ENCODE measurements at regions not wholly inside any gene's neighbourhood (a gene's known extent, or its start where the extent isn't known, plus 50 kb on each side); places are given as distances from the start of the nearest gene placed in this dataset.

DNA sequence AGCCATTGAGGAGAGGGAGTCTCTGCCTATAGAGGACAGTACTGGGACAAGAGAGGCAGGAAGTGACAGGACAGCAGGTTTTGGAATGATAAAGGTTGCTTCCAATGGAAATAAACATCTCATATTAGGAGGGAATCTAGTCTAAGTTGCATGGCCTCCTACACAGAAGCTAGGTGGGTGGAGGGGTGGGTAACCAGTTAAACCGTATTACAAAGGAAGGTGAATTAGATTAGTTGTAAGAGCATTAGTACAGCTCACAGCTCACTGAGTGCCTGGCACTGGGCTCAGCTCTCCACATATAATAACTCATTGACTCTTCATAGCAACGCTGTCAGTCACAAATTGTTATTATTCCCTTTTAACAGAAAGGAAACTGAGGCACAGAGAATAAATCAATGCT lies 468.1 kb downstream of the PTPRU start:
- DNase-seq, result no peak

DNA sequence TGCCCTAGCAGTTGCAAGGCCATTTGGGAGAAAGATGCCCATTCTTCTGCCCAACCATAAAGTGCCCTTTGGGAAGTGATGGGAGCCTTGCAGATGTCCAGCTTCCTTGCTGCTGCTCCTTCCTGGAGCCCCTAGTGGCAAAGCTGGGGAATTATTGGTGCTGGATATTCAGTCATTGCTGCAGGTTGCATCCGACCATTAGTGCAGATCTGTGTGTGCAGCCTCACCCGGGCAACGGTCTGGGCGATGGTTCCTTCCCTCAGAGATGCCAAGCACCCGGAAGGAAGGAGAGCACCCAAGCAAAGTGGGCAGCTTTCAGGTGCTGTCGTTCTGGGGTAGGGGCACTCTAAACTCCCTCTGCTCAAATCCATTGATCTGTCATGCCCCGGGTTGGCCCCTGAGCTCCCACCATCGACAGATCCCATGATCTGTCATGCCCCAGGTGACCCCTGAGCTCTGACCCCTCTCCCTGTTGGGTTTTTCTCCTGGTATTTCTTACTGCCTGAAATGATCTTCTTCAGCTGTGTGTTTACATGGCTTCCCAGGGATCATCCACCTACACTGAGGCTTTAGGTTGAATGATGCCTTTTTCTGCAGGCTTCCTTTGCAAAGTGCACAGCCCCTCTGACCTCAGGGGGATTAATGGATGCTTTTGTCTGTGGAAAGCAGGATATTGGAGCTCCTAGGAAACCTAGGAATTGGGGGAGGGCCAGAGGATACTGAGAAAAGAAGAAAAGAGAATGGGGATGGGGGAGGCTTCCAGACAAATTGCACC lies 467.5 kb downstream of the PTPRU start:
- no peak for DNase-seq

DNA sequence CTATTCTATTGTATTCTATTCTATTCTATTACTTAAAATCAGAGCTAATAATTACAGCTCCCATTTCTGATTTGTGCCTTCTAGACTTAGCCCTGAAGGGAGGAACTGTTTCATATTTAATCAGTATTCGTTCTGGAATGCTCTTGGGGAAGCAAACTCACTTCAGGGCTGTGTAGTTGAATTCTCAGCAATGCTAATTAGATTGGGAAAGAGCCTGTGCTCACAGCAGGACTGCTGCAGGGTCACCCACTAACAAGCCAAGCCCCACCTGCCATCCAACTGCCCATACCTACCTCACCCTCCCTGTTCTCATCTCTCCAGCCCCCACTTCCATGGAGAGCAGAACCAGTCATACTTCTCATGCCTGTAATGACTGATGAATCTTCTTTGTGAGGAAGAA lies 464.2 kb downstream of the PTPRU start:
- DNase-seq, result no peak

DNA sequence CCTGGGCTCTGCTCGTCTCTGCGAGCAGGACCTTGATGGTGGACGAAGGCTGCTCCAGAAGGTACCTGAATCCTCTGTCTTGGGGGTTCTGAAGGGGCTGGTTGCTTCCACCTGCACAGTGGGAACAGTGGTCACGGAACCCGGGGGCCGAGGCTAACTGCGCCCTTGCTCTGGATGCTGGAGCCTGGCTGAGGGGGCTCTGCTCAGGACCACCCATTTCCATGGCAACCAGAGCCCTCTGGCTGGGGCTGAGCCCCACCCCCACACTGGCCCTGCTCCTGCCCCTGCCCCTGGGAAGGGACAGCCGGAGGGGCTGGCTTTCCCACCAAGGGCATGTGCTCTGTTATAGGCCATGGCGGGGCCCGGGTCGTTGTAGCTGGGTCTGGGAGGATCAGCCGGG lies 462.3 kb downstream of the PTPRU start:
- no peak for DNase-seq

DNA sequence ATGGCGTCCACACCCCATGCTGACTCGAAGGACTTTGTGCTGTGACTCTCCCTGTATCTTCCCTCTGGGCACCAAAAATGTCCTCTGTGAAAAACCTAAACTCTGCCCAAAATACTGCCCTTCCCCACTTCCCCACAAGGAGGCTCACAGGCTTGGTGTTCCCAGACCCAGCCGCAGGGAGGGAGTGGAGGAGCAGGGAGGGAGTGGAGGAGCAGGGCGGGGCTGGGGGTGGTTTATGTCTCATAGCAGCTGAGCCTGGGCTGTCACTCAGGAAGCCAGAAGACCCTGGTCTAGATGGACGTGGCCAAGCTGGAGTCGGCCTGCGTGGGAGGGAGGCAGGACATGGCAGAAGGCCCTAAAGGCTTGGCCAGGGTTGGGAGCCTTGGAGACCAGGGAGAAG lies 461.7 kb downstream of the PTPRU start:
- DNase-seq, result no peak

DNA sequence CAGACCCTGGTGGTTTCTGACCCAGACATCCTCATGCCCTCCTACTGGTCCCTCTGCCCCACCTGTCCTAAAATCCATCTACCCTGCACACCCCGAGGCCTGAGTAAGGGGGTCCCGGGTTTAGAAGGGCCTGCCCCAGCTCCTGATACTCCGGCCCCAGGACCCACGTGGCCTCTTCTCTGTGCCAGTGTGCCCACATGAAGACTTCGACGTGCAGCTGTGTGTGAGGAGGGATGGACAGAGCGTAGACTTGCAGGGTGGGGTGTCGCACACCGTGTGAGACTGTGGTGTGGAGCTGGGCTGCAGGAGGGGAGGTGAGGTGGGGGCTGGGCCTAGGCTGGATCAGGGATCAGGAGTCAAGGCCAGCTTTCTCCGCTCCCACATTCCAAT lies 461.1 kb downstream of the PTPRU start:
- DNase-seq, result no peak

DNA sequence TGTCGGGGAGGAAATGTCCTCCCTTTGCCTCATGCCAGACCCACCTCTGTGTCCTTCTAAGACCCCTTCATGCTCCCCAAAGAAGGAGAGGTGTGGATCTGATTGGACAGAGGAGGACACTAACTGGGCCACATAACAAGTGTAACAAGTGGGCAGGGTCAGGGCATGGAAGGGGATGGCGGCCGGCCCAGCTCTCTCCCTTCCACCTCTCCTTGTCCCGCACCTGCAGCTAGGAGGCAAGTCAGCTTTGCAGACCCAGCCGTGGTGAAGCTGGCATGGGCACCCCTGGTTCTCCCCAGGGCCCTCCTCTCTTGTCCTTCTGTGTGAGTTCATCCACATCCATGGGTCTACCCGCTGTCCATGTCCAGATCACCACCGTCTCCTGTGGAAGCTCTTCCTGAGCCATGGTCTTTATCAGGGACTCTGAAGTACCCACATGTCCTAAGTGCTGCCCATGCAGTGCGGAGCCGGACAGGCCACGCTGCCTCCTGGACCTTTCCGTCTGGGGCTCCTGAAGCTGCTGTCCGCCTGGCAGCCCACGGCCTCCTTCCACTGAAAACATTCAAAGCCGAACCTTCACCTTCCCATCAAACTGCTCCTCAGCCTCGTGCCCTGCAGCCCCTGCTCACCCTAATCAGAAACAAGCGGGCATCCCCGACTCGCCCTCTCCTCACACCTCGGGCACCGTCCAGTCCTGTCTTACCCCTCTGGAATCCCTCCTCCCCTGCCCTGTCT lies 460.5 kb downstream of the PTPRU start:
- no peak for DNase-seq

DNA sequence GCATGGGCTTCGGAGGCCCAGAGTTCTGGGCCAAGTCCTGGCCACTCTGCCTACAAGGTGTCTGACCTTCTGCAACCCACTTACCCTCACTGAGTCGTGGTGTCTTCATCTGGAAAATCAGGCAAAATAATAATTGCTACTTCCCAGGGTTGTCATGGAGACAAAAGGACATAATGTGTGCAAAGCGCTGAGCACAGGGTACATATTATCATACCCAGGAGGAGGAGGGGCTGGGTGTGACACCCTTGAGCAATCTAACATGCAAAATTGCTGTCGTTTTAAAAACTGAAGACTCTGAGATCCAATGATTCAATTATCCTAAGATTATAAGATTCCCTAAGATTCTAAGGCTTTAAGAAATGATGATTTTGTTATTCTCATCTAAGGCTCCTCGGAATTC lies 459.5 kb downstream of the PTPRU start:
- DNase-seq, result no peak

DNA sequence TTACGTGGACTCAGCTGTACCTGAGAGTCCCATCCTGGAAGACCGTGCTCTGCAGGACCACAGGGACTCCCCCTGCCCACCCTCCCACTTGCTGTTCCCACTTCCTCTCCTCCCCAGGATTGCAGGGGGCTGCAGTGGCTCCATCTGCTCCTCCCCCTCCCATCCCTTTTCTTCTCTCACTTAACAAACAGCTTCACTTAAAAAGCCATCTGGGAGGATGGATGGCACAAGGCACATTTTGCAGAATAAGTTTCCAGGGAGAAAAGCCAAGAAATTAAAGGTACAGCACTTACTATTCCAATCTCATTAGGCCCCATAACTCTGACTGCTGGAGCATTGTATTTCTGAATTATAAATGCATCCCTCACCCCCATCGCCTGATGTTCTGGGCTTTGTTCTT lies 458.7 kb downstream of the PTPRU start:
- no peak for DNase-seq

DNA sequence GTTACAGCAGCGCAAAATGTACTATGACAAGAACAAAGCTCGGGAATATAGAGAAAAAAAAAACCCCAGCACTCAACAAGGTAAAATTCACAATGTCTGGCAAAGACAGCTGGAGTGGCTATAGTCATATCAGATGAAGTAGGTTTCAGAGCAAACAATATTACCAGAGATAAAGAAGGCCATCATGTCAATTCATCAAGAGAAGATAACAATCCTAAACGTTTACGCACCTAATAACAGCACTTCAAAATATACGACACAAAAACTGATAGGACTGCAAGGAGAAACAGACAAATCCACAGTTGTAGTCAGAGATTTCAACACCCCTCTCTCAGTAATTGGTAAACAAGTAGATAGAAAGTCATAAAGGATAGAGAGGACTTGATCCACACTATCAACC lies 455.2 kb downstream of the PTPRU start:
- DNase-seq, result no peak

DNA sequence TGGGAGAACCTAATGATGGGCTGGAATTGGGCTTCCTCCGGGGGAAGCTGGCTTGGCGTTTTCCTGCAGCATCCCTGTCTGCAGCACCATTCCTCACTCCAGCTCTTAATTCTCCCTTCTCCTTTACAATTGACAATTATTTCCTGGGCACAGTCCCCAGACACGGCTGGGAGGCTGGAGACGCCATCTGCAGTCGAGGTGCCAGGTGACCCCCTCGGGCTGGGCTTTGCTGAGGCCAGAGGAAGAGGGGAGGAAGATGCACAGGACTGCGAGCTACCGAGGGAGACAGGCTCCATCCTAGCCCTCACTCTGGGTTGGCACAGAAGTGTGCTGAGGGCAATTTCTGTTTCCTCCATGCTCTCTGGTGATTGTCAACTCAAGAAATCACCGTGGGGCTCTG lies 453.8 kb downstream of the PTPRU start:
- no peak for DNase-seq

DNA sequence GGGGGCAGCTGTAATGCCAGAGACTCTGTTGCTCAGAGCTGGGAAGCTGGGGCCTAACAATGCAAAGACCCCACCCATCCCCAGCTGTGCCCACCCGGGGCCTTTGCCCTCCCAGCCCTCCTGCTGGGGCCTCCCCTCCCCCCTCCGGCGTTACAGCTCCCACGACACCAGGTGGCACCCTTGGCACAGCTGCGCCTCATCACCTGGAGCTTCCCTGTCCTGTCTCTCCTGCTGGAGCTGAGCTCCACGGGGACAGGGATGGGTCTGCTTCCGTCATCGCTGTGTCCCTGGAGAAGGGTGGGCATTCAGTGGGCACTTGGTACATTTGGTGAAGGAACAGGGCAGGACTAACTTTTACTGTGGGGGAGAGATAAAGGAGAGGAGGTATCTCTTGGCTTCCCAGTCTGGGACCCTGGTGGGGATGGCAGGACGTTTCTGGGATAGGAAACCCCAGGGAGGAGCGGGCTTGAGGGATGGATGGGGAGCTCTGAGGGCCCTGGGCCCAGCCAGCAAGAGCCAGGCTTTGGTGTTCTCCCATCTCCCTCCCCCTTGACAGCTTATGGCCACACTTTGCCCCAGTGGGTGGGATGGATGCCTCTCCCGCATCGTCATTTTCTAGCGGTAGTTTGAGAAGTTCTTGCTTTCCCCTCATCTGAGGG lies 453.2 kb downstream of the PTPRU start:
- no peak for DNase-seq

DNA sequence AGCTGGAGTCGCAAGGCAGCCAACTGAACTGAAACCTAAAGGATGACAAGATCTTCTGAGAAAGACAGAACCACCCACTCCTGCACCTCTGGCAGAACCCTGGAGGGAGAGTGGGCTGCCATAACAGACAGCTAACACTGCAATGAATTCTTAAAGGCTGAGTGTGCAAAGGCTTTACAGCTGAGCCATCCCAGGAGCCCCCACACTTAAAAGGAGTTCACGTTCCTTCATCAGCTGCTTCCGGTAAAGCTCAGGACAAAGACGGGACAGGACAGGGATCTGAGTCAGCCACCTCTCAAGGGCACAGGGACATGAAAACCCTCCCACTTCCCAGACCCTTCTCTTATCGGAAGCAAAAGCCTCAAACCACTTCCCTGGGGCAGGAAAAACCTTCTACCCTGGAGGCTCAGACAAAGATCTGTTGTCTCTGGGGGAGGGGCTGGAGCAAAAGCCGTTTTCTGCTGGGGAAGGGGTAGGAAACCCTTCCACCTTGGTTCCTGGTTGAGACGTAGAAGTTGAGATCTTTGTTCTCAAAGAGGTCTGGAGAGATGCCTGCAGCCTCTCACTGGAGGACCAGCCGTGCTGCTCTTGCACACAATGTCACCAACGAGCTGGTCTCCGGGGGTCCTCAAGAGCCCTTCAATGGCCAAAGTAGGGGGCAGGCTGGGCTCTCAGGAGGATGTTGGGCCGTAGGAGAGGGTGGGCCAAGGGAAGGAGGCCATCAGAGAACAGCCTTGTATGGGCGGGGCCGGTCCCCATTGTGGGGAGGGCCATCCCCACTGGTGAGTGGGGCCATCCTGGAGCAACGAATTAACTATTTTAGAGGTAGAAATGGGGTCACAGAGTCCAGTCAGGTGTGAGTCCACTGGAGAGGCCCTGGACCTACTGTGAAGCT lies 452.4 kb downstream of the PTPRU start:
- no peak for DNase-seq

DNA sequence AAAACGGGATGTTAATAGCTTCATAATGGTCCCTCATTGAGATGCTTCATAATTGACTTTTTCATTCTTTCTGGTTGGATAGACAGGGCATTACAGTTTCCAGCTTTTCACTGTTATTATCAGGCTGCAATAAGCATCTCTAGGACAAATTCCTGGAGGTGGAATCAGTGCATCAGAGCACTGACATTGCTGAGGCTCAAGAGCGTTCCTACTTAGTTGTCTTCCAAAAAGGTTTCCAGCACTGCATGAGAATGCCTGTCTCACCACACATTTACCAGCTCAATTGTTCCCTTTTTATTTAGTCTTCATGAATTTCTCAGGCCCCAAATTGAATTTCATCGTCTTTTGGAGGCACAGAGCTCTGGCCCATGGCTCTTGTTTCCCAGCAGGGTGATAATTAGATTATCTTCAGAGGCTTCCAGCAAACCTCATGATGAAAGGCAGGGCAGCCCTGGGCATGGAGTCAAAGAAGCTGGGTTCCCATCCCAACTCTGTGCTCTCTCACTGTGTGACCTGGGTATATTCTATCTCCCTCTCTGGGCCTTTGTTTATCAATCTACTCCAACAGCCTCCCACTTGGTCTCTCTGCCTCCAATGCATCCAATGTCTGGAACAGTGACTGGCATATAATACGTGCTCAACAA lies 451.4 kb downstream of the PTPRU start:
- no peak for DNase-seq

DNA sequence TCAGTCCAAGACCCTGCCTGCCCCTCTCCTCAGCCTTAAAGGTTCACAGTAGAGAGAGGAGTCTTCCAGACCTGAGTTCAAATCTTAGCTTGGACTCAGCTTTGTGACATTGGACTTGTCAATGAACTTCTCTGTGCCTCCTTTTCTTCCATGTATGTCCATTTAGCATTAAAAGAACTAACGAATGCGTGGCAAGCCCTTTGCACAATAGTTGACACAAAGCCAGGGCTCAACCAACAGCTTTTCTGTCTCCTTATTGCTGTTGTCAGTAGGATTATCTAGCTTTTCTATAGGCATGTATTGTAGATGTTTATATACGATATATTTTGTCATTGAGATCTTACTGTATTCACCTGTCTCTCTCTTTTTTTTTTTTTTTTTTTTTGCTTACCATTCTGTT lies 450.8 kb downstream of the PTPRU start:
- DNase-seq, result no peak

DNA sequence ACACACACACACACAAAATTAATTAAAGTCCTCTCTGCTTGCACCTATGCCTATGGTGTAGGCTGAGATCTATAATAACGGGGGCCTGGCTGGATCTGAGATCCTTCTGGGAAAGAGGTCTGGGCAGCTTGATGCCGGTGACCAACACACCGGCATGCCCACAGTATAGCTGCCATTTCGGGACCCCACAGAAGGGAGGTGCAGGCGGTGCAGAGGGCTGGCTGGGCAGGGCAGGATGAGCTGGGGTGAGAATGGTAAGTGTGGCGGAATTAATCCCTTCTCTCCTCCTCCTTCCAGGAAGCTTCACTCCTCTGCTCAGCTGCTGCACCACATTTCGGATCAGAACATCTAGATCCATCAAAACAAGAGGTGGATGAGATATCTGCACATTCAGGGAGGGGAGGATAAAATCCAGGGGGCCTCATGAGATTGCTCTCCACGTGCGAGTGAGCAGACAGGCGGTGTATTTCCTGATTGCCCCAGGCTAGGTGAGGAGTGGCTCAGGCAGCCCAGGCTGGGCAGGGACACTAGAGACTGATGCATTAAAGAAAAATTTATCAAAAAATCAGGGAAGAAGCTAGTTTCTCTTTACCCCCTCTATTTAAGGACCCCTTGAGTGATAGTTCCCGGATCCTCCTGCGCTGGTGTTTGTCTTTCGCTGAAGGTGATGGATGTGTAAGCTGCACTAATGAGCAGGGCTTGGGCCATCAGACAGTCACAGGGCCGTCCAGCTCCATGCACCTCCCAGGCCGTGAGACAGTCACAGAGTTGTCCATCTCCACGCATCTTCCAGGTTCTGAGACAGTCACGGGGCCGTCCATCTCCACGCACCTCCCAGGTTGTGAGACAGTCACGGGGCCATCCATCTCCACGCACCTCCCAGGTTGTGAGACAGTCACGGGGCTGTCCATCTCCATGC lies 449.9 kb downstream of the PTPRU start:
- no peak for DNase-seq

DNA sequence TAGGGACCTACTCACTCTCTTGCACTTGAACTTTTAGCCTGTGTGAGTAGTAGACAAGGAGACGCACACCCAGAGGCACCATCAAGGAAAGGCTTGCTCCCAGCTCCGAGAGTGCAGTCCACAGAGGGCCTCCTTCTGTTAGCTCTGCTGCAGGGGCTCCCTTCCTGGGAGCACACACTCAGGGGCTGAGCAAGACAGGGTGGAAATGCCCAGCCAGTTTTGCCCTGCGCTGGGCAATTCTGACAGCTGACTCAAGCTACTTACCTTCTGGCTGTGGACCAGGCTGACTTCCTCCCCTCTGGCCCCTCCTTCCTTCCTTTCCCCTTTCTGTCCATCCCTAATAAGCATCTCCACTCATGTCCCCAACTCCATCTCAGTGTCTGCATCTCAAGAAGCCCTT lies 449.1 kb downstream of the PTPRU start:
- no peak for DNase-seq

DNA sequence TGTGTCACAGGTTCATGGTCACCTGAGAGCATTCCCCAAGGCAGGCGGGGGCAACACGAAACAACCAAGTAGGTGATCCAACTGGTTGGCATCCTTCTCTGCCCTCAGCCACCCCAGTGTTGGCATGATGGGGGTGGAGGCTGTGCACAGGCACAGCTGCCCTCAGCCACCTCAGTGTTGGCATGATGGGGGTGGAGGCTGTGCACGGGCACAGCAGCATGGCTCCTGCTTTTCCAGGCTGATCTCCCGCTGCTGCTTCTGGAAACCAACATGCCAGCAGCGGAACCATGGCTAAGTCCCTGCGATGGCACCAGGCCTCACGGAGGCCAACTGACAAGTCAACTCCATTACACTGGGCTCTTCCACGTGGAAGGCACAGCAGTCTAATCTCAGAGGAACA lies 447.8 kb downstream of the PTPRU start:
- DNase-seq, result no peak

DNA sequence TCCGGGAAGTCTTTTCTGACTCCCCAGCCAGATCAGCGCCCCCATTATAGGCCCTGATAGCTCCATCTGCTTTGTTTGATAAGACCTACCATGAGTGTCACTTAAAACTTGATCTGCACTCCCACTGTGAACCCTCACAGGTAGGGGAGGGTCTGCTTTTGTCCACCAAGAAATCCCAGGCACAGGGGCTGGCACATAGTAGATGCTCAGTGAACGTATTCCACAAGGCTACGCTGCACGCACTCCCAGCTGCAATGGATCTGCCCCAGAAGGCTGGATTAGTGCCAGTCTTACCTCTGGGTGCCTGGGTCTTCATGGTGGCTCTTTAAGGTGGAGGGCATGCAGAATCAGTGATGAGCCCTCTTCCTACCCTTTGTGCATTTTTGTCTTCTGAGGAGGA lies 447.1 kb downstream of the PTPRU start:
- DNase-seq, result no peak

DNA sequence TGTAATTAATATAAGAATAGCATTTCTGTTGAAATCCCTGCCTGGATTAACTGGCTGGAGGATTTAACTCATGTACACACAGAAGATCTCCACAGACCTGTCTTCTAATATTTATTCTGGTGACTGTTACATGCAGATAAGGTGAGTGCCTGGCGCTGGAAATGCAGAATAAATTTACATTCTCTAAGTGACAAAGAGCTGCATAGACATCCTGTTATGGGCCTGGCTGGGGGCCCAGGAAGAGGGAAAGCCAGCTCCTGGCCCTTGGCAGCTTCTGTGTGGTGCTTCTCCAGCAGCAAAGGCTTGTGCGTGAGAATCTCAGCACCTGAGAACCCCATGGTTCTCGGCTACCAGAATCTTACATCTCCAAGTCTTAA lies 446.6 kb downstream of the PTPRU start:
- no peak for DNase-seq

DNA sequence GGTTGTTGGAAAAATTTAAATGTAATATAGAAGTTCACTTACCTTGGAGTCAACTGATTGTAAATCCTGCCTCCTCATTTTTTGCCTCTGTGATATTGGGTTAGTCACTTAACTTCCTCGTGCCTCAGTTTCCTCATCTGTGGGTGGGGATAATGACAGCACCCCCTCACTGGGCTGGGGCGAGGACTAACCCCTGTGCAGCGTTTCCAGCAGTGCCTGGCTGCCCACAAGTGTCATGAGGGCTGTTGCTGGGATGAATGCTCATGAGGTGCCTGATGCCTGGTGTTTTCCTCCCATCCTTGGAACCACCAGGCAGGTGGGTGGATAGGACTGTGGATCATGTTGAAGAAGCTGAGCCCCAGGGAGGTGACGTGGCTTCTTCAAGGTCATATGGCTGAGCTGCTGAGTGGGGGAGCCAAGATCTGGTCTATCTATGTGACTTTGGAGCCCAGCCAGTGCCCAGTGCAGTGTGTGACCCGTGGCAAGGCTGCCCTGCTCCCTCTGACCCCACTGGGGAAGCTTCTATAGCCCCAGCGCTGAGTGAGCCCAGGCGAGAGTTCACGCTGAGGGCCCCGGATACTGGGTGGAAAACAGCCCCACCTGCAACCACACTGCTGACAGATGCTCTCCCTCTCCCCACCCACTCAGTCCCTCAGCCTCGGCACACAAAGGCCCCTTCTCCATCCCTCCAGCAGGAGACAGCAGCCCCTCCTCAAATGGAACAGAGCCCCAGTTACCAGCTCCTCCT lies 446.0 kb downstream of the PTPRU start:
- DNase-seq, result no peak
